Activated CD8-positive, alpha-beta T cell treated with anti-CD3 and anti-CD28 coated beads for 36 hours (primary cell): ENCODE measurements at regions not wholly inside any gene's neighbourhood (a gene's known extent, or its start where the extent isn't known, plus 50 kb on each side); places are given as distances from the start of the nearest gene placed in this dataset.

Experiments used
- ATAC-seq: fragments of 200-7000 bp; cut with Tn5 transposase; one replicate; pipeline ENCODE4 v1.10.0; 2021; ENCODE audit warnings: mild to moderate bottlenecking, moderate library complexity
- CTCF ChIA-PET: fragments of 350-600 bp; sonication (Branson Sonifier 250); formaldehyde crosslinking; loops from one replicate; lab custom pipeline; 2021; ENCODE audit warnings: antibody characterized with exemption; lab: Charles Lee
- POLR2A ChIA-PET: fragments of 350-600 bp; sonication (Branson Sonifier 250); formaldehyde crosslinking; loops from one replicate; lab custom pipeline; 2021; ENCODE audit warnings: antibody characterized with exemption; lab: Charles Lee
- DNase-seq: peaks from one replicate; pipeline ENCODE4 v3.0.0-alpha.2; 2020
- H3K27ac Mint-ChIP-seq: one replicate; pipeline ENCODE4 v1.8.0; 2021; ENCODE audit warnings: mild to moderate bottlenecking, mixed read lengths
- H3K27me3 Mint-ChIP-seq: one replicate; pipeline ENCODE4 v1.8.0; 2021; ENCODE audit warnings: mixed read lengths
- H3K36me3 Mint-ChIP-seq: one replicate; pipeline ENCODE4 v1.8.0; 2021; ENCODE audit warnings: low read depth, mixed read lengths
- H3K4me1 Mint-ChIP-seq: one replicate; pipeline ENCODE4 v1.8.0; 2021; ENCODE audit warnings: low read depth, mixed read lengths
- H3K4me3 Mint-ChIP-seq: one replicate; pipeline ENCODE4 v1.8.0; 2021; ENCODE audit warnings: mild to moderate bottlenecking, moderate library complexity, mixed read lengths
- H3K9me3 Mint-ChIP-seq: one replicate; pipeline ENCODE4 v1.8.0; 2021; ENCODE audit warnings: mixed read lengths
- CTCF ChIP-seq: fragments of 200-600 bp; IDR thresholded peaks from one replicate; pipeline ENCODE4 v1.8.0; 2022; ENCODE audit warnings: antibody characterized with exemption, mild to moderate bottlenecking
- intact Hi-C: fragments of 100-400 bp; cut with micrococcal nuclease; formaldehyde crosslinking; loops from one replicate; pipeline ENCODE4 v1.10.0; 2022

- TF ChIP-seq CTCF, result no peak
- intact Hi-C loops, result no loop called here
- Mint-ChIP-seq H3K4me3 (no peak overlapping the region), H3K36me3 (no peaks in the 10 kb centered on the region), H3K4me1 (peaks cover 14% of the 10 kb centered on the region), H3K27ac (no peak overlapping the region), H3K27me3 (peaks cover 20% of the 10 kb centered on the region), H3K9me3 (no peaks in the 10 kb centered on the region)
- DNase-seq (no peak), ATAC-seq (no peak)
- CTCF ChIA-PET, result interaction anchor here (1.0 to 1.6 kb wide), 2 partner anchors 21 to 49 kb away, joined by 3 to 4 read pairs; no protein-coding TSS in a partner anchor
- POLR2A ChIA-PET, result no interaction called here
Observed at GRCh38 chr2:176503776-176504175, 234.5 kb downstream of the MTX2 start.

- no peak for TF ChIP-seq CTCF
- Mint-ChIP-seq H3K4me1 (peaks cover 21% of the 10 kb centered on the region), H3K9me3 (no peaks in the 10 kb centered on the region), H3K27me3 (peaks cover 20% of the 10 kb centered on the region), H3K36me3 (no peaks in the 10 kb centered on the region), H3K4me3 (no peak overlapping the region), H3K27ac (no peak overlapping the region)
- DNase-seq (no peak), ATAC-seq (no peak)
- CTCF ChIA-PET, result interaction anchor here (1.1 to 1.6 kb wide), 2 partner anchors 20 to 50 kb away, joined by 3 to 4 read pairs; no protein-coding TSS in a partner anchor
- POLR2A ChIA-PET, result no interaction called here
- intact Hi-C loops, result no loop called here
Observed at GRCh38 chr2:176504440-176504839, 235.2 kb downstream of the MTX2 start.

- ATAC-seq, result no peak
- POLR2A ChIA-PET, result interaction anchor here (0.6 kb wide), 1 partner anchor 101 kb away, joined by 3 read pairs; no protein-coding TSS in a partner anchor
- no peak for TF ChIP-seq CTCF
- no peak overlapping the region for H3K27ac Mint-ChIP-seq
- CTCF ChIA-PET, result no interaction called here
- peaks cover 21% of the 10 kb centered on the region for H3K4me1 Mint-ChIP-seq
- H3K36me3 Mint-ChIP-seq, result no peaks in the 10 kb centered on the region
- DNase-seq, result no peak
- intact Hi-C loops, result no loop called here
- H3K27me3 Mint-ChIP-seq, result peaks cover 9% of the 10 kb centered on the region
- H3K4me3 Mint-ChIP-seq, result no peak overlapping the region
- no peaks in the 10 kb centered on the region for H3K9me3 Mint-ChIP-seq
Observed at GRCh38 chr2:176507786-176508185, 238.5 kb downstream of the MTX2 start.

- H3K27ac Mint-ChIP-seq, result peak overlapping the region; percentile 57
- intact Hi-C loops, result no loop called here
- no peaks in the 10 kb centered on the region for H3K9me3 Mint-ChIP-seq
- no peak overlapping the region for H3K4me3 Mint-ChIP-seq
- no peak for TF ChIP-seq CTCF
- ChIA-PET POLR2A (no interaction called here), CTCF (no interaction called here)
- no peaks in the 10 kb centered on the region for H3K36me3 Mint-ChIP-seq
- DNase-seq, result peak; percentile 16
- H3K4me1 Mint-ChIP-seq, result peaks cover 21% of the 10 kb centered on the region
- H3K27me3 Mint-ChIP-seq, result peaks cover 9% of the 10 kb centered on the region
- peak; percentile 40 for ATAC-seq
Observed at GRCh38 chr2:176508374-176508773, 239.1 kb downstream of the MTX2 start.

- intact Hi-C loops, result no loop called here
- CTCF ChIA-PET, result no interaction called here
- Mint-ChIP-seq H3K4me1 (peaks cover 21% of the 10 kb centered on the region), H3K27ac (peak overlapping the region; percentile 57), H3K4me3 (no peak overlapping the region), H3K9me3 (no peaks in the 10 kb centered on the region), H3K27me3 (peaks cover 7% of the 10 kb centered on the region), H3K36me3 (no peaks in the 10 kb centered on the region)
- ATAC-seq (peak; percentile 92), DNase-seq (peak; percentile 48)
- no peak for TF ChIP-seq CTCF
- POLR2A ChIA-PET, result no interaction called here
Observed at GRCh38 chr2:176508984-176509740, 239.9 kb downstream of the MTX2 start.
